HG03159 (cell line): ENCODE measurements at regions not wholly inside any gene's neighbourhood (a gene's known extent, or its start where the extent isn't known, plus 50 kb on each side); places are given as distances from the start of the nearest gene placed in this dataset.

Source experiments
- ATAC-seq: cut with Tn5 transposase; IDR thresholded peaks from one replicate; pipeline ENCODE4 v1.9.1; 2021; ENCODE audit warnings: mild to moderate bottlenecking, moderate library complexity; ENCODE audit not compliant: unreplicated experiment

GRCh38 chr5:53211799-53212198 lies 102.2 kb upstream of the MOCS2 start:
- ATAC-seq, result no peak

GRCh38 chr5:53219174-53219573 lies 109.6 kb upstream of the MOCS2 start:
- no peak for ATAC-seq

GRCh38 chr5:53219610-53220009 lies 110.1 kb upstream of the MOCS2 start:
- no peak for ATAC-seq

GRCh38 chr5:53233645-53234405 lies 124.3 kb upstream of the MOCS2 start:
- no peak for ATAC-seq

GRCh38 chr5:53236683-53237082 lies 127.1 kb upstream of the MOCS2 start:
- ATAC-seq, result no peak

GRCh38 chr5:53237876-53238275 lies 128.3 kb upstream of the MOCS2 start:
- no peak for ATAC-seq

- ATAC-seq, result no peak
These were observed 129.9 kb upstream of the MOCS2 start for GRCh38 chr5:53239301-53239990.

- ATAC-seq, result no peak
These were observed 131.1 kb upstream of the MOCS2 start for GRCh38 chr5:53240661-53241060.

- no peak for ATAC-seq
These were observed 132.0 kb upstream of the MOCS2 start for GRCh38 chr5:53241572-53241971.

GRCh38 chr5:53243403-53243802 lies 133.8 kb upstream of the MOCS2 start:
- ATAC-seq, result no peak

GRCh38 chr5:53246042-53246836 lies 136.7 kb upstream of the MOCS2 start:
- no peak for ATAC-seq

- no peak for ATAC-seq
These were observed 140.1 kb upstream of the MOCS2 start for GRCh38 chr5:53249529-53250200.

GRCh38 chr5:53250201-53250550 lies 140.6 kb upstream of the MOCS2 start:
- no peak for ATAC-seq

- ATAC-seq, result no peak
These were observed 143.9 kb upstream of the MOCS2 start for GRCh38 chr5:53253421-53253871.

- no peak for ATAC-seq
These were observed 147.2 kb upstream of the MOCS2 start for GRCh38 chr5:53256746-53257145.

- ATAC-seq, result no peak
These were observed 148.3 kb upstream of the MOCS2 start for GRCh38 chr5:53257806-53258373.

- ATAC-seq, result no peak
These were observed 149.6 kb upstream of the MOCS2 start for GRCh38 chr5:53259176-53259575.

GRCh38 chr5:53260446-53260845 lies 150.9 kb upstream of the MOCS2 start:
- ATAC-seq, result no peak

GRCh38 chr5:53261245-53261644 lies 151.7 kb upstream of the MOCS2 start:
- no peak for ATAC-seq

GRCh38 chr5:53262348-53262970 lies 152.9 kb upstream of the MOCS2 start:
- ATAC-seq, result no peak
